ENCODE measurements at regions not wholly inside any gene's neighbourhood (a gene's known extent, or its start where the extent isn't known, plus 50 kb on each side); places are given as distances from the start of the nearest gene placed in this dataset.

- Histone ChIP-seq H3K27ac (ENCODE audit: low read length) (no peak overlapping the region), H3K9me3 (ENCODE audit: low read length) (no peaks in the 10 kb centered on the region), H3K79me2 (ENCODE audit: low read length) (no peaks in the 10 kb centered on the region), H2AFZ (ENCODE audit: low read length) (no peak overlapping the region), H3K9me2 (replicated peaks; ENCODE audit: low read length) (no peaks in the 10 kb centered on the region), H3K9ac (ENCODE audit: low read length) (no peak overlapping the region), H4K20me1 (ENCODE audit: low read length) (no peaks in the 10 kb centered on the region), H3F3A (ENCODE audit: low read length, unreplicated experiment) (no peaks in the 10 kb centered on the region), H3K36me3 (ENCODE audit: low read depth, low read length) (no peaks in the 10 kb centered on the region), H3K4me2 (ENCODE audit: low read length) (no peak overlapping the region), H3K27me3 (ENCODE audit: low read length) (no peaks in the 10 kb centered on the region), H3K4me1 (ENCODE audit: insufficient read depth, low read length) (no peaks in the 10 kb centered on the region), H3K4me3 (ENCODE audit: low read length) (no peak overlapping the region)
- intact Hi-C loops (cut with micrococcal nuclease): no loop called here
- DNase-seq (no peak), ATAC-seq (no peak)
- CTCF ChIA-PET: no interaction called here
- BruUV-seq (replicated peaks): no TSS peak
- POLR2A ChIA-PET (ENCODE audit: unreplicated experiment): no interaction called here
- TF ChIP-seq CTCF (conservative IDR thresholded peaks at IDR 0.05; ENCODE audit: low read depth, low read length) (no peak), EZH2phosphoT487 (IDR thresholded peaks at IDR 0.05; ENCODE audit: borderline replicate concordance, low read length) (no peak), EZH2 (IDR thresholded peaks at IDR 0.05; ENCODE audit: low read length, unreplicated experiment) (no peak)
Measured at GRCh38 chr9:87085073-87085472, 137.8 kb upstream of the GAS1 start.

- no peak overlapping the region for H3K27ac ChIP-seq (ENCODE audit: low read length)
- no peaks in the 10 kb centered on the region for H3K27me3 ChIP-seq (ENCODE audit: low read length)
- H2AFZ ChIP-seq (ENCODE audit: low read length): no peak overlapping the region
- H3K36me3 ChIP-seq (ENCODE audit: low read depth, low read length): no peaks in the 10 kb centered on the region
- no peaks in the 10 kb centered on the region for H3K9me3 ChIP-seq (ENCODE audit: low read length)
- no peaks in the 10 kb centered on the region for H4K20me1 ChIP-seq (ENCODE audit: low read length)
- no peak for DNase-seq
- no peaks in the 10 kb centered on the region for H3K4me1 ChIP-seq (ENCODE audit: insufficient read depth, low read length)
- ATAC-seq: no peak
- H3K9ac ChIP-seq (ENCODE audit: low read length): no peak overlapping the region
- ChIA-PET CTCF (no interaction called here), POLR2A (ENCODE audit: unreplicated experiment) (no interaction called here)
- no peaks in the 10 kb centered on the region for H3K79me2 ChIP-seq (ENCODE audit: low read length)
- no peak overlapping the region for H3K4me3 ChIP-seq (ENCODE audit: low read length)
- no peak overlapping the region for H3K4me2 ChIP-seq (ENCODE audit: low read length)
- BruUV-seq (replicated peaks): no TSS peak
- no peak for TF ChIP-seq EZH2 (IDR thresholded peaks at IDR 0.05; ENCODE audit: low read length, unreplicated experiment)
- TF ChIP-seq EZH2phosphoT487 (IDR thresholded peaks at IDR 0.05; ENCODE audit: borderline replicate concordance, low read length): no peak
- no peak for TF ChIP-seq CTCF (conservative IDR thresholded peaks at IDR 0.05; ENCODE audit: low read depth, low read length)
- intact Hi-C loops (cut with micrococcal nuclease): no loop called here
- H3F3A ChIP-seq (ENCODE audit: low read length, unreplicated experiment): no peaks in the 10 kb centered on the region
- no peaks in the 10 kb centered on the region for H3K9me2 ChIP-seq (replicated peaks; ENCODE audit: low read length)
Measured at GRCh38 chr9:87085521-87085920, 138.2 kb upstream of the GAS1 start.

- Histone ChIP-seq H3K9ac (ENCODE audit: low read length) (no peak overlapping the region), H4K20me1 (ENCODE audit: low read length) (no peaks in the 10 kb centered on the region), H3K36me3 (ENCODE audit: low read depth, low read length) (no peaks in the 10 kb centered on the region), H2AFZ (ENCODE audit: low read length) (no peak overlapping the region), H3K4me3 (ENCODE audit: low read length) (no peak overlapping the region), H3K4me1 (ENCODE audit: insufficient read depth, low read length) (no peaks in the 10 kb centered on the region), H3K9me2 (replicated peaks; ENCODE audit: low read length) (no peaks in the 10 kb centered on the region), H3K4me2 (ENCODE audit: low read length) (no peak overlapping the region), H3K27ac (ENCODE audit: low read length) (no peak overlapping the region), H3F3A (ENCODE audit: low read length, unreplicated experiment) (no peaks in the 10 kb centered on the region), H3K9me3 (ENCODE audit: low read length) (no peaks in the 10 kb centered on the region), H3K79me2 (ENCODE audit: low read length) (no peaks in the 10 kb centered on the region), H3K27me3 (ENCODE audit: low read length) (no peaks in the 10 kb centered on the region)
- no peak for DNase-seq
- CTCF ChIA-PET: no interaction called here
- POLR2A ChIA-PET (ENCODE audit: unreplicated experiment): no interaction called here
- intact Hi-C loops (cut with micrococcal nuclease): no loop called here
- no peak for ATAC-seq
- TF ChIP-seq EZH2phosphoT487 (IDR thresholded peaks at IDR 0.05; ENCODE audit: borderline replicate concordance, low read length): no peak
- TF ChIP-seq CTCF (conservative IDR thresholded peaks at IDR 0.05; ENCODE audit: low read depth, low read length): no peak
- no peak for TF ChIP-seq EZH2 (IDR thresholded peaks at IDR 0.05; ENCODE audit: low read length, unreplicated experiment)
- BruUV-seq (replicated peaks): no TSS peak
Measured at GRCh38 chr9:87086221-87086818, 139.0 kb upstream of the GAS1 start.

Measured in PC-3 (cell line).